ENCODE measurements at regions not wholly inside any gene's neighbourhood (a gene's known extent, or its start where the extent isn't known, plus 50 kb on each side); places are given as distances from the start of the nearest gene placed in this dataset.
A peak's percentile ranks its signal among the peaks of the same experiment; 100 is the strongest.

DNA sequence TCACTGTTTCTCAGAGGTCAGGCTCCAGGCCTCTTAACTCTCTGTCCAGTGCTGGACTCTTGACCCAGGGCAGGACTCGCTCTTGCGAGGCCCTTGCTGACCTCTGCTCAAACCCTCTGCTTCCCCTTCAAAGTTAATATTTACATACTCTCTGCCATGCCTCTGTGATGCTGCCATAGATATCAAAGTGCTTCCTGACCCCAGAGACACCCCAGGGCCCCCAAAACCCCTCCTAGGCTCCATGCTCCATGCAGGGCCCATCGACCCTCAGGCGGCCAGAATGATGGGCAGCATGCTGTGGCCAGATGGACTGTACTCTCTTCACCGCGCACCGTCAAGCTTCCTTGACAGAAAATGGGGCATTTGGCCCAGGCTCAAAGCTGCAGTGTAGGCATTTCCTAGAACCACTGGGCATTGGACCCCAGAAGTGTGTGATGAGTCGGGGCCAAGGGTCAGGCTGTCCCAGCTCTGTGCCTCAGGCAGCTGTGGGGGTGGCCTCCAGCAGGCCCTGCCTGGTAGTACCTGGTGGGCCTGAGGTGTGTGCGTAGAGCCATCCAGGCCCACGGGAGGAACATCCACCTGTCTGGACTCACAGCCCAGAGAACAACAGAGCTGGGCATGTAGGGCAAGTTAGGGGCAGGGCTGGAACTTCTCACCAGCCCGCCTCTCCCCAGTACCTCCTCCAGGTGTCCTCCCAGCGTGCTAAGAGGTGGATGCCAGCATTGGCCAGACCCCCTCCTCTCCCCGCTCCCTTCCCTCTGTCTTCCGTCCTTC lies 142.8 kb downstream of the VEGFA start:
- in situ Hi-C loops (cut with HindIII; ENCODE audit: low pct_unique_long_range_greater_than_20kb, low sequenced_read_pairs): no loop called here
- intact Hi-C loops (cut with micrococcal nuclease; ENCODE audit: unreplicated experiment): no loop called here
- Histone ChIP-seq H3K9me3 (ENCODE audit: control insufficient read depth, insufficient read depth, low read depth, low read length) (no peaks in the 10 kb centered on the region), H3K27me3 (ENCODE audit: control insufficient read depth, insufficient read depth, low read length) (no peaks in the 10 kb centered on the region), H3K36me3 (ENCODE audit: control insufficient read depth, insufficient read depth, low read length) (no peaks in the 10 kb centered on the region), H3K4me3 (ENCODE audit: low read depth in 2 of 2, low read length in 2 of 2) (no peak overlapping the region), H3K4me1 (ENCODE audit: control insufficient read depth, insufficient read depth, low read length) (peaks cover 11% of the 10 kb centered on the region), H3K27ac (ENCODE audit: low read length) (peak overlapping the region; percentile 76; the same call in 1 of the 2 replicates)
- no TSS peak for BruUV-seq (replicated peaks)
- no peak for TF ChIP-seq POLR2AphosphoS5 (IDR thresholded peaks at IDR 0.05; ENCODE audit: low read depth, low read length)
- TF ChIP-seq, protein P1, sequence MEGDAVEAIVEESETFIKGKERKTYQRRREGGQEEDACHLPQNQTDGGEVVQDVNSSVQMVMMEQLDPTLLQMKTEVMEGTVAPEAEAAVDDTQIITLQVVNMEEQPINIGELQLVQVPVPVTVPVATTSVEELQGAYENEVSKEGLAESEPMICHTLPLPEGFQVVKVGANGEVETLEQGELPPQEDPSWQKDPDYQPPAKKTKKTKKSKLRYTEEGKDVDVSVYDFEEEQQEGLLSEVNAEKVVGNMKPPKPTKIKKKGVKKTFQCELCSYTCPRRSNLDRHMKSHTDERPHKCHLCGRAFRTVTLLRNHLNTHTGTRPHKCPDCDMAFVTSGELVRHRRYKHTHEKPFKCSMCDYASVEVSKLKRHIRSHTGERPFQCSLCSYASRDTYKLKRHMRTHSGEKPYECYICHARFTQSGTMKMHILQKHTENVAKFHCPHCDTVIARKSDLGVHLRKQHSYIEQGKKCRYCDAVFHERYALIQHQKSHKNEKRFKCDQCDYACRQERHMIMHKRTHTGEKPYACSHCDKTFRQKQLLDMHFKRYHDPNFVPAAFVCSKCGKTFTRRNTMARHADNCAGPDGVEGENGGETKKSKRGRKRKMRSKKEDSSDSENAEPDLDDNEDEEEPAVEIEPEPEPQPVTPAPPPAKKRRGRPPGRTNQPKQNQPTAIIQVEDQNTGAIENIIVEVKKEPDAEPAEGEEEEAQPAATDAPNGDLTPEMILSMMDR (IDR thresholded peaks at IDR 0.05): no peak
- no peak for DNase-seq (ENCODE audit: low read depth, low spot score)
- ATAC-seq: peak; percentile 34; the same call in 1 of the 2 replicates
- ChIA-PET POLR2A (no interaction called here), CTCF (no interaction called here)

DNA sequence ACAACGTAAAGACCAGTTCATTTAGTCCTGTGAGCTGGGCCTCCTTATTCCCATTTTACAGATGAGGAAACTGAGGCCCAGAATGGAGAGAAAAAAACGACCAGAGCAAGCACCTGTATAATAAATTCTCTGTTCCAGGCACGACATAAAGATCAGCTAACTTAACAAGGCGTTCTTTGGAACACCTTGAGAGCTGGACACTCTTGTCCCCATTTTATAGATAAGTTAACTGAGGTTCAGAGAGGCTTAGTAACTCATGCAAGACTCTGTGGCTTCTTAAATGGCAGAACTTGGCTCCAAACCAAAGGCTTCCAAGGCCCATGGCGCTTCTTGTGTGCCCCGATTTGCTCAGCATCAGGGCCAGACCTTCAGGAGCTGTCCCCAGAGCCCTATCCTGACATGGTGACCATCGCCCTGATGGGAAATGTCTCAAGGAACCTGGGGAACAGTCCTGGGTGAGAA lies 142.1 kb downstream of the VEGFA start:
- Histone ChIP-seq H3K4me3 (ENCODE audit: low read depth in 2 of 2, low read length in 2 of 2) (no peak overlapping the region), H3K27ac (ENCODE audit: low read length) (peak overlapping the region; percentile 76; the same call in 1 of the 2 replicates), H3K9me3 (ENCODE audit: control insufficient read depth, insufficient read depth, low read depth, low read length) (no peaks in the 10 kb centered on the region), H3K36me3 (ENCODE audit: control insufficient read depth, insufficient read depth, low read length) (no peaks in the 10 kb centered on the region), H3K4me1 (ENCODE audit: control insufficient read depth, insufficient read depth, low read length) (peaks cover 11% of the 10 kb centered on the region), H3K27me3 (ENCODE audit: control insufficient read depth, insufficient read depth, low read length) (no peaks in the 10 kb centered on the region)
- DNase-seq (ENCODE audit: low read depth, low spot score) (no peak), ATAC-seq (no peak)
- TF ChIP-seq, protein P1 (IDR thresholded peaks at IDR 0.05): no peak
- TF ChIP-seq, protein P2, sequence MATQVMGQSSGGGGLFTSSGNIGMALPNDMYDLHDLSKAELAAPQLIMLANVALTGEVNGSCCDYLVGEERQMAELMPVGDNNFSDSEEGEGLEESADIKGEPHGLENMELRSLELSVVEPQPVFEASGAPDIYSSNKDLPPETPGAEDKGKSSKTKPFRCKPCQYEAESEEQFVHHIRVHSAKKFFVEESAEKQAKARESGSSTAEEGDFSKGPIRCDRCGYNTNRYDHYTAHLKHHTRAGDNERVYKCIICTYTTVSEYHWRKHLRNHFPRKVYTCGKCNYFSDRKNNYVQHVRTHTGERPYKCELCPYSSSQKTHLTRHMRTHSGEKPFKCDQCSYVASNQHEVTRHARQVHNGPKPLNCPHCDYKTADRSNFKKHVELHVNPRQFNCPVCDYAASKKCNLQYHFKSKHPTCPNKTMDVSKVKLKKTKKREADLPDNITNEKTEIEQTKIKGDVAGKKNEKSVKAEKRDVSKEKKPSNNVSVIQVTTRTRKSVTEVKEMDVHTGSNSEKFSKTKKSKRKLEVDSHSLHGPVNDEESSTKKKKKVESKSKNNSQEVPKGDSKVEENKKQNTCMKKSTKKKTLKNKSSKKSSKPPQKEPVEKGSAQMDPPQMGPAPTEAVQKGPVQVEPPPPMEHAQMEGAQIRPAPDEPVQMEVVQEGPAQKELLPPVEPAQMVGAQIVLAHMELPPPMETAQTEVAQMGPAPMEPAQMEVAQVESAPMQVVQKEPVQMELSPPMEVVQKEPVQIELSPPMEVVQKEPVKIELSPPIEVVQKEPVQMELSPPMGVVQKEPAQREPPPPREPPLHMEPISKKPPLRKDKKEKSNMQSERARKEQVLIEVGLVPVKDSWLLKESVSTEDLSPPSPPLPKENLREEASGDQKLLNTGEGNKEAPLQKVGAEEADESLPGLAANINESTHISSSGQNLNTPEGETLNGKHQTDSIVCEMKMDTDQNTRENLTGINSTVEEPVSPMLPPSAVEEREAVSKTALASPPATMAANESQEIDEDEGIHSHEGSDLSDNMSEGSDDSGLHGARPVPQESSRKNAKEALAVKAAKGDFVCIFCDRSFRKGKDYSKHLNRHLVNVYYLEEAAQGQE (IDR thresholded peaks at IDR 0.05; ENCODE audit: insufficient read depth in 1 of 2, low read depth in 2 of 2, low read length in 1 of 2): no peak
- no peak for TF ChIP-seq SIN3A (IDR thresholded peaks at IDR 0.05; ENCODE audit: borderline replicate concordance, insufficient read depth, low read depth, low read length)
- TF ChIP-seq TCF7L2 (IDR thresholded peaks at IDR 0.05; ENCODE audit: low read depth, low read length): no peak
- TF ChIP-seq POLR2AphosphoS5 (IDR thresholded peaks at IDR 0.05; ENCODE audit: low read depth, low read length): no peak
- BruUV-seq (replicated peaks): no TSS peak
- in situ Hi-C loops (cut with HindIII; ENCODE audit: low pct_unique_long_range_greater_than_20kb, low sequenced_read_pairs) (no loop called here), intact Hi-C loops (cut with micrococcal nuclease; ENCODE audit: unreplicated experiment) (no loop called here)
- CTCF ChIA-PET: no interaction called here
- POLR2A ChIA-PET: no interaction called here

All from Panc1 (cell line).